ENCODE measurements at regions not wholly inside any gene's neighbourhood (a gene's known extent, or its start where the extent isn't known, plus 50 kb on each side); places are given as distances from the start of the nearest gene placed in this dataset.

- TF ChIP-seq ZFP30 (CRISPR knock-in tag; IDR thresholded peaks at IDR 0.05) (no peak), ZFP3 (CRISPR knock-in tag; IDR thresholded peaks at IDR 0.05) (no peak), PATZ1 (CRISPR knock-in tag; IDR thresholded peaks at IDR 0.05; ENCODE audit: borderline replicate concordance) (no peak), PPARA (CRISPR knock-in tag; IDR thresholded peaks at IDR 0.05; ENCODE audit: borderline replicate concordance) (no peak), ESRRG (CRISPR knock-in tag; IDR thresholded peaks at IDR 0.05) (no peak), POU6F1 (CRISPR knock-in tag; IDR thresholded peaks at IDR 0.05; ENCODE audit: borderline replicate concordance, low read depth) (no peak), BACH2 (CRISPR knock-in tag; IDR thresholded peaks at IDR 0.05; ENCODE audit: borderline replicate concordance) (no peak), CREB5 (CRISPR knock-in tag; IDR thresholded peaks at IDR 0.05; ENCODE audit: low read depth) (no peak), CSDC2 (CRISPR knock-in tag; IDR thresholded peaks at IDR 0.05) (no peak), TSHZ2 (CRISPR knock-in tag; IDR thresholded peaks at IDR 0.05) (no peak)
Observed at GRCh38 chr18:77634494-77634893, 384.8 kb downstream of the GALR1 start.
